ENCODE measurements at regions not wholly inside any gene's neighbourhood (a gene's known extent, or its start where the extent isn't known, plus 50 kb on each side); places are given as distances from the start of the nearest gene placed in this dataset.

DNA sequence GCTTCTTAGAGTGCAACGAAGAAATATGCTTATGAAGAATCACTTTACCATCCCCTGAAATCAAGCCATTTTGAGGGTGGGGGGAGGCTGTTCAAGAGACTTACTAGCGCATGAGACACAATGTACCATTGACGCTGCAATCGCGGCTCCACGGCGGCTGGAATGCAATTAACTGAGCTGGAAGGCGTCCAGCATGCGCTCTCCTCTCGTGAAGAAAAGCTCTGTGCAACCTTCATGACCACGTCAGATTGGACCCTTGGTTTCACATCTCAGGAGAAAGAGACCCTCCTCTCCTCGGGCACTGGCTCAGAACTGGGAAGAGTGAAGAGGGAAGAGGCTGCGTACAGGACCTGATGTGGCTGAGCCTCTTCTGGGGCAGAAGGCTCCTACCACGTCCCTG is 138.5 kb upstream of the IRX2 start:
- H3K9me3 Mint-ChIP-seq (ENCODE audit: unreplicated experiment) = peaks cover 36% of the 10 kb centered on the region
- no peak overlapping the region for H3K27ac Mint-ChIP-seq (ENCODE audit: unreplicated experiment)
- no peaks in the 10 kb centered on the region for H3K36me3 Mint-ChIP-seq (ENCODE audit: unreplicated experiment)
- H3K4me1 Mint-ChIP-seq (ENCODE audit: unreplicated experiment) = no peaks in the 10 kb centered on the region
- H3K27me3 Mint-ChIP-seq (ENCODE audit: unreplicated experiment) = no peaks in the 10 kb centered on the region
- TF ChIP-seq, protein P1, sequence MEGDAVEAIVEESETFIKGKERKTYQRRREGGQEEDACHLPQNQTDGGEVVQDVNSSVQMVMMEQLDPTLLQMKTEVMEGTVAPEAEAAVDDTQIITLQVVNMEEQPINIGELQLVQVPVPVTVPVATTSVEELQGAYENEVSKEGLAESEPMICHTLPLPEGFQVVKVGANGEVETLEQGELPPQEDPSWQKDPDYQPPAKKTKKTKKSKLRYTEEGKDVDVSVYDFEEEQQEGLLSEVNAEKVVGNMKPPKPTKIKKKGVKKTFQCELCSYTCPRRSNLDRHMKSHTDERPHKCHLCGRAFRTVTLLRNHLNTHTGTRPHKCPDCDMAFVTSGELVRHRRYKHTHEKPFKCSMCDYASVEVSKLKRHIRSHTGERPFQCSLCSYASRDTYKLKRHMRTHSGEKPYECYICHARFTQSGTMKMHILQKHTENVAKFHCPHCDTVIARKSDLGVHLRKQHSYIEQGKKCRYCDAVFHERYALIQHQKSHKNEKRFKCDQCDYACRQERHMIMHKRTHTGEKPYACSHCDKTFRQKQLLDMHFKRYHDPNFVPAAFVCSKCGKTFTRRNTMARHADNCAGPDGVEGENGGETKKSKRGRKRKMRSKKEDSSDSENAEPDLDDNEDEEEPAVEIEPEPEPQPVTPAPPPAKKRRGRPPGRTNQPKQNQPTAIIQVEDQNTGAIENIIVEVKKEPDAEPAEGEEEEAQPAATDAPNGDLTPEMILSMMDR (IDR thresholded peaks at IDR 0.05) = no peak
- DNase-seq (ENCODE audit: extremely low spot score, unreplicated experiment) = peak; percentile 76
- H3K4me3 Mint-ChIP-seq (ENCODE audit: unreplicated experiment) = no peak overlapping the region

DNA sequence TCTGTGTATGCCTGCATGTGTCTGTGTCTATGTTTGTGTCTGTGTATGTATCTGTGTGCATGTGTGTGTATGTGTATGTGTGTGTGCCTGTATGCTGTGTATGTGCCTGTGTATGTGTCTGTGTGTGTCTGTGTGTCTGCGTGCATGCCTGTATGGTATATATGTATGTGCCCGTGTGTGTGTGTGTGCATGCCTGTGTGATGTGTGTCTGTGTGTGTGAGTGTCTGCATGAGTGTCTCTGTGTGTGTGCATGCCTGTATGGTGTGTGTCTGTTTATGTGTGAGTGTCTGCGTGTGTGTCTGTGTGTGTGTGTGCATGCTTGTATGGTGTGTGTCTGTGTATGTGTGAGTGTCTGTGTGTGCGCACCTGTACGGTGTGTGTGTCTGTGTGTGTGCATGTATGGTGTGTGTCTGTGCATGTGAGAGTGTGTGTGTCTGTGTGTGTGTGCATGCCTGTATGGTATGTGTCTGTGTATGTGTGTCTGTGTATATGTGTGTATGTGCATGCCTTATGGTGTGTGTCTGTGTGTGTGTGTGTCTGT is 137.1 kb upstream of the IRX2 start:
- H3K27ac Mint-ChIP-seq (ENCODE audit: unreplicated experiment) = no peak overlapping the region
- H3K9me3 Mint-ChIP-seq (ENCODE audit: unreplicated experiment) = peaks cover 28% of the 10 kb centered on the region
- TF ChIP-seq, protein P1 (IDR thresholded peaks at IDR 0.05) = no peak
- no peak overlapping the region for H3K4me3 Mint-ChIP-seq (ENCODE audit: unreplicated experiment)
- H3K36me3 Mint-ChIP-seq (ENCODE audit: unreplicated experiment) = no peaks in the 10 kb centered on the region
- H3K4me1 Mint-ChIP-seq (ENCODE audit: unreplicated experiment) = no peaks in the 10 kb centered on the region
- no peaks in the 10 kb centered on the region for H3K27me3 Mint-ChIP-seq (ENCODE audit: unreplicated experiment)
- peak; percentile 56 for DNase-seq (ENCODE audit: extremely low spot score, unreplicated experiment)

DNA sequence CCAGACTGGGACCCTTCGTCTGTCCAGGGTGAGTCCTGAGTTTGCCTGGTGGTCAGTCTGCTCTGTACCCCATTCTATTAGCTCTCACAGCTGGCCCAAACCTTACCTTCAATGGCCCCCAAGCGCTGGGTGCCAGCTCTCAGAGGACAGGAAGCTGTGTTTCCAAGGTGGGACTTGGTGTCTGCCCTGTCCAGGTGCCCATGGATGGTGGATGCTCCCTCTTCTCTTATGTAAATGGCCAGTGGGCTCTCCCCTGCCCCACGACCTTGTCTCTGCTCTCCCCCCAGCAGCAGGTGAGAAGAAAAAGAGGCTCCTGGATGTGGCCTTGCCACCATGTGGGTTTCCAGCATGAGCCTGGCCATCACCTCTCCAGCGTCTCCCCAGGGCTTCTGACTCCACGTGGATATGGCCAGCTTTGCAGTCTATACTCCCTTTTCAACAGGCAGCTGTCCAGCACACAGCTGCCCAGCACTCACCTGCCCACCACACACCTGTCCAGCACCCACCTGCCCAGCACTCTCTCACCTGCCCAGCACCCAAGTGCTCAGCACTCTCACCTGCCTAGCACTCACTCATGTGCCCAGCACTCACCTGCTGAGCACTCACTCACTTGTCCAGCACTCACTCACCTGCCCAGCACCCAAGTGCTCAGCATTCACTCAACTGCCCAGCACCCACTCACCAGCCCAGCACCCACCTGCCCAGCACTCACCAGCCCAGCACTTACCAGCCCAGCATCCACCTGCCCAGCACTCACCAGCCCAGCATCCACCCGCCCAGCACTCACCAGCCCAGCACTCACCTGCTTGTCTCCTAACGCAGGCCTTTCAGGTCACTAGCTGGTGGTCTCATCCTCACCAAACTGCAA is 136.2 kb upstream of the IRX2 start:
- H3K27ac Mint-ChIP-seq (ENCODE audit: unreplicated experiment) = no peak overlapping the region
- no peaks in the 10 kb centered on the region for H3K4me1 Mint-ChIP-seq (ENCODE audit: unreplicated experiment)
- DNase-seq (ENCODE audit: extremely low spot score, unreplicated experiment) = peak; percentile 75
- no peaks in the 10 kb centered on the region for H3K27me3 Mint-ChIP-seq (ENCODE audit: unreplicated experiment)
- TF ChIP-seq, protein P1 (IDR thresholded peaks at IDR 0.05) = no peak
- peaks cover 32% of the 10 kb centered on the region for H3K9me3 Mint-ChIP-seq (ENCODE audit: unreplicated experiment)
- no peak overlapping the region for H3K4me3 Mint-ChIP-seq (ENCODE audit: unreplicated experiment)
- H3K36me3 Mint-ChIP-seq (ENCODE audit: unreplicated experiment) = no peaks in the 10 kb centered on the region

DNA sequence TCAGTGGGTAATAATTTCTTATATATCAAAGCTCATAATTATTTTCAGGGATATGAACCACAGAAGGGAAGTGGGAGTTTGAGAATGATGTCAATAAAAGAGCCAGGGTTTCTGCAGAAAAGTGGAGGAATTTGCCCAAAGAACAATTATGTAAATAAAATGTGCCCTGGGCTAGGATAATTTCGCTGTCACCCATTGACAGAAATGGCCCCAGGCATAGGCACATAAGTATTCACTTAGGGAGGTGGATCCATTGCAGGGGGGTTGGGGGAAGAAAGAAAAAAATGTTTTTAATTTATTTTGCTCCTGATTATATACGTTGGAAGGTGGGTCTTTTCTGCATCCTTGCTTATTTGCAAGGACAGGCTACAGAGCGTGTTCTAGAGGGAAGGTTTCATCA is 135.1 kb upstream of the IRX2 start:
- Mint-ChIP-seq H3K36me3 (ENCODE audit: unreplicated experiment) (no peaks in the 10 kb centered on the region), H3K9me3 (ENCODE audit: unreplicated experiment) (peaks cover 33% of the 10 kb centered on the region), H3K27ac (ENCODE audit: unreplicated experiment) (no peak overlapping the region), H3K4me1 (ENCODE audit: unreplicated experiment) (no peaks in the 10 kb centered on the region), H3K4me3 (ENCODE audit: unreplicated experiment) (no peak overlapping the region), H3K27me3 (ENCODE audit: unreplicated experiment) (no peaks in the 10 kb centered on the region)
- TF ChIP-seq, protein P1 (IDR thresholded peaks at IDR 0.05) = no peak
- DNase-seq (ENCODE audit: extremely low spot score, unreplicated experiment) = peak; percentile 17

DNA sequence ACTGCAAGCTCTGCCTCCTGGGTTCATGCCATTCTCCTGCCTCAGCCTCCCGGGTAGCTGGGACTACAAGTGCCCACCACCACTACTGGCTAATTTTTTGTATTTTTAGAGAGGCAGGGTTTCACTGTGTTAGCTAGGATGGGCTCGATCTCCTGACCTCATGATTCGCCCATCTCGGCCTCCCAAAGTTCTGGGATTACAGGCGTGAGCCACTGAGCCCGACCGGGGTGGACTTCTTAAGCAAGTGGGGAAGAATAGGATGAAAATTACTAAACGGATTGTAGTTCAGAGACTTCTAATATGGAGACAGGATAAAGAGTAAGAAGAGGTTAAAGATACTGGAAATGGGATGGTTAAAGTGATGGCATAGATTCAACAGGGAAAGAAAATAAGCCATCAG is 132.3 kb upstream of the IRX2 start:
- no peaks in the 10 kb centered on the region for H3K27me3 Mint-ChIP-seq (ENCODE audit: unreplicated experiment)
- H3K36me3 Mint-ChIP-seq (ENCODE audit: unreplicated experiment) = no peaks in the 10 kb centered on the region
- TF ChIP-seq, protein P1 (IDR thresholded peaks at IDR 0.05) = no peak
- H3K27ac Mint-ChIP-seq (ENCODE audit: unreplicated experiment) = no peak overlapping the region
- H3K4me1 Mint-ChIP-seq (ENCODE audit: unreplicated experiment) = no peaks in the 10 kb centered on the region
- peak; percentile 42 for DNase-seq (ENCODE audit: extremely low spot score, unreplicated experiment)
- peaks cover 41% of the 10 kb centered on the region for H3K9me3 Mint-ChIP-seq (ENCODE audit: unreplicated experiment)
- H3K4me3 Mint-ChIP-seq (ENCODE audit: unreplicated experiment) = no peak overlapping the region
